NB4 (cell line): ENCODE measurements at regions not wholly inside any gene's neighbourhood (a gene's known extent, or its start where the extent isn't known, plus 50 kb on each side); places are given as distances from the start of the nearest gene placed in this dataset.

Experiments used
- DNase-seq: peaks from one replicate; pipeline ENCODE4 v3.0.0; 2010; ENCODE audit warnings: low read depth
- H3K4me3 ChIP-seq: one replicate; pipeline ENCODE4 v1.5.1; 2011; ENCODE audit warnings: mild to moderate bottlenecking, low read depth, low read length, moderate library complexity
- CTCF ChIP-seq: IDR thresholded peaks from one replicate; pipeline ENCODE4 v1.5.1; 2012; ENCODE audit warnings: low read depth, low read length
- MAX ChIP-seq: IDR thresholded peaks from 2 replicates; pipeline ENCODE4 v1.6.1; 2011; ENCODE audit warnings: low read depth, low read length
- MYC ChIP-seq: IDR thresholded peaks from 2 replicates; pipeline ENCODE4 v1.6.1; 2011; ENCODE audit warnings: low read depth, low read length
- POLR2A ChIP-seq: IDR thresholded peaks from 2 replicates; pipeline ENCODE4 v1.6.1; 2011; ENCODE audit warnings: mild to moderate bottlenecking; ENCODE audit not compliant: insufficient read length; ENCODE audit errors: extremely low read depth

GRCh38 chr2:183798535-183798934 is 674.3 kb downstream of the NUP35 start:
- no peak for TF ChIP-seq CTCF
- no peak for TF ChIP-seq MAX
- TF ChIP-seq POLR2A, result no peak
- no peak for TF ChIP-seq MYC
- no peak overlapping the region for H3K4me3 ChIP-seq
- no peak for DNase-seq

- no peak for DNase-seq
- TF ChIP-seq CTCF (no peak), POLR2A (no peak), MYC (no peak), MAX (no peak)
- H3K4me3 ChIP-seq, result no peak overlapping the region
Observed at GRCh38 chr2:183799761-183800160, 675.5 kb downstream of the NUP35 start.

- TF ChIP-seq CTCF, result no peak
- DNase-seq, result no peak
- H3K4me3 ChIP-seq, result no peak overlapping the region
Observed at GRCh38 chr2:183803596-183803995, 679.4 kb downstream of the NUP35 start.

- H3K4me3 ChIP-seq, result no peak overlapping the region
- DNase-seq, result no peak
- no peak for TF ChIP-seq MYC
- no peak for TF ChIP-seq MAX
- no peak for TF ChIP-seq CTCF
- TF ChIP-seq POLR2A, result no peak
Observed at GRCh38 chr2:183807870-183808269, 683.6 kb downstream of the NUP35 start.

- H3K4me3 ChIP-seq, result no peak overlapping the region
Observed at GRCh38 chr2:183809404-183809803, 685.2 kb downstream of the NUP35 start.

More at GRCh38 chr2:183809404-183809803, 685.2 kb downstream of the NUP35 start:
- TF ChIP-seq POLR2A, result no peak
- no peak for TF ChIP-seq MYC
- TF ChIP-seq CTCF, result no peak
- no peak for TF ChIP-seq MAX
- no peak for DNase-seq
